ENCODE measurements at regions not wholly inside any gene's neighbourhood (a gene's known extent, or its start where the extent isn't known, plus 50 kb on each side); places are given as distances from the start of the nearest gene placed in this dataset.
"Not testable (repeated sequence)": the region's sequence is repeated elsewhere in the genome, so short reads cannot be mapped to it uniquely, and the experiment has no call there.

- DNase-seq (ENCODE audit: low read depth in 1 of 2, low spot score in 1 of 2) = no peak
- TF ChIP-seq POLR2AphosphoS5 (IDR thresholded peaks at IDR 0.05; ENCODE audit: low read depth) (no peak), GABPA (IDR thresholded peaks at IDR 0.05; ENCODE audit: low read depth) (no peak)
- no peak overlapping the region for H3K27ac ChIP-seq (replicated peaks)
- H3K4me3 ChIP-seq (replicated peaks; ENCODE audit: insufficient read depth, low read length) = no peak overlapping the region
- H3K27me3 ChIP-seq (ENCODE audit: insufficient read depth, poor library complexity, severe bottlenecking) = no peaks in the 10 kb centered on the region
Measured at GRCh38 chr10:55943403-55943802, 417.7 kb downstream of the ZWINT start.

GRCh38 chr10:55929291-55929690 lies 431.8 kb downstream of the ZWINT start:
- Histone ChIP-seq H3K4me3 (replicated peaks; ENCODE audit: insufficient read depth, low read length) (no peak overlapping the region), H3K27ac (replicated peaks) (no peak overlapping the region), H3K27me3 (ENCODE audit: insufficient read depth, poor library complexity, severe bottlenecking) (no peaks in the 10 kb centered on the region)
- TF ChIP-seq CTCF (IDR thresholded peaks at IDR 0.05; ENCODE audit: insufficient read depth, low read length) (no peak), REST (IDR thresholded peaks at IDR 0.05; ENCODE audit: insufficient replicate concordance, low read depth) (no peak), SPI1 (IDR thresholded peaks at IDR 0.05; ENCODE audit: borderline replicate concordance, low read depth) (no peak), GABPA (IDR thresholded peaks at IDR 0.05; ENCODE audit: low read depth) (no peak), POLR2AphosphoS5 (IDR thresholded peaks at IDR 0.05; ENCODE audit: low read depth) (no peak)
- no peak for DNase-seq (ENCODE audit: low read depth in 1 of 2, low spot score in 1 of 2)

GRCh38 chr10:55899472-55900147 lies 461.4 kb downstream of the ZWINT start:
- H3K4me3 ChIP-seq (replicated peaks; ENCODE audit: insufficient read depth, low read length); DNase-seq (ENCODE audit: low read depth in 1 of 2, low spot score in 1 of 2): not testable (repeated sequence)

GRCh38 chr10:55897490-55897921 lies 463.6 kb downstream of the ZWINT start:
- no peaks in the 10 kb centered on the region for H3K27me3 ChIP-seq (ENCODE audit: insufficient read depth, poor library complexity, severe bottlenecking)
- H3K4me3 ChIP-seq (replicated peaks; ENCODE audit: insufficient read depth, low read length) = no peak overlapping the region
- no peak overlapping the region for H3K27ac ChIP-seq (replicated peaks)
- no peak for TF ChIP-seq CTCF (IDR thresholded peaks at IDR 0.05; ENCODE audit: insufficient read depth, low read length)
- no peak for TF ChIP-seq SPI1 (IDR thresholded peaks at IDR 0.05; ENCODE audit: borderline replicate concordance, low read depth)
- TF ChIP-seq GABPA (IDR thresholded peaks at IDR 0.05; ENCODE audit: low read depth) = no peak
- TF ChIP-seq POLR2AphosphoS5 (IDR thresholded peaks at IDR 0.05; ENCODE audit: low read depth) = no peak
- no peak for TF ChIP-seq REST (IDR thresholded peaks at IDR 0.05; ENCODE audit: insufficient replicate concordance, low read depth)
- DNase-seq (ENCODE audit: low read depth in 1 of 2, low spot score in 1 of 2) = no peak

More at GRCh38 chr10:55899472-55900147, 461.4 kb downstream of the ZWINT start:
- H3K27me3 ChIP-seq (ENCODE audit: insufficient read depth, poor library complexity, severe bottlenecking); H3K27ac ChIP-seq (replicated peaks): not testable (repeated sequence)

GRCh38 chr10:55892276-55892675 lies 468.8 kb downstream of the ZWINT start:
- Histone ChIP-seq H3K27me3 (ENCODE audit: insufficient read depth, poor library complexity, severe bottlenecking) (no peaks in the 10 kb centered on the region), H3K4me3 (replicated peaks; ENCODE audit: insufficient read depth, low read length) (no peak overlapping the region), H3K27ac (replicated peaks) (no peak overlapping the region)
- DNase-seq (ENCODE audit: low read depth in 1 of 2, low spot score in 1 of 2) = no peak
- TF ChIP-seq CTCF (IDR thresholded peaks at IDR 0.05; ENCODE audit: insufficient read depth, low read length) (no peak), POLR2AphosphoS5 (IDR thresholded peaks at IDR 0.05; ENCODE audit: low read depth) (no peak), SPI1 (IDR thresholded peaks at IDR 0.05; ENCODE audit: borderline replicate concordance, low read depth) (no peak), REST (IDR thresholded peaks at IDR 0.05; ENCODE audit: insufficient replicate concordance, low read depth) (no peak), GABPA (IDR thresholded peaks at IDR 0.05; ENCODE audit: low read depth) (no peak)

Data from HL-60 (cell line).